HCT116 (cell line): ENCODE measurements at regions not wholly inside any gene's neighbourhood (a gene's known extent, or its start where the extent isn't known, plus 50 kb on each side); places are given as distances from the start of the nearest gene placed in this dataset.
A peak's percentile ranks its signal among the peaks of the same experiment; 100 is the strongest.

Experiments
- ATAC-seq: fragments of 200-7000 bp; cut with Tn5 transposase; 2 replicates; pipeline ENCODE4 v1.9.1; 2020; ENCODE audit warnings: mild to moderate bottlenecking, moderate library complexity
- BruUV-seq: library from RNA; stranded (reverse); fragments of 400-500 nt; replicated peaks from 2 replicates; lab custom pipeline; 2021; lab: Mats Ljungman, UMichigan
- CTCF ChIA-PET: fragments of 300-600 bp; sonication (Branson Sonifier 250); formaldehyde crosslinking; loops from one replicate; lab custom pipeline; 2021; ENCODE audit warnings: antibody characterized with exemption; lab: Charles Lee
- POLR2A ChIA-PET: fragments of 300-600, 350-600 bp; sonication (Branson Sonifier 250); formaldehyde crosslinking; loops from one replicate; lab custom pipeline; 2021; ENCODE audit warnings: antibody characterized with exemption; lab: Charles Lee
- RAD21 ChIA-PET, 2 experiments: fragments of 300-600 bp; sonication (Branson Sonifier 250); formaldehyde crosslinking; loops; one replicate each; lab custom pipeline; 2023; ENCODE audit warnings: low total read pairs in 2 of 2; ENCODE audit not compliant: uncharacterized antibody in 2 of 2, unreplicated experiment in 2 of 2, low non-redundant PET in 1 of 2; lab: Charles Lee
- DNase-seq: peaks from one replicate; pipeline ENCODE4 v3.0.0-alpha.2; 2010; ENCODE audit warnings: low read depth, low spot score
- H2AFZ ChIP-seq: fragments of 200-600 bp; shearing (Covaris generic), sonication (generic); 2 replicates; pipeline ENCODE4 v1.6.1; 2017; ENCODE audit warnings: low read depth, mixed run types, mixed read lengths, antibody characterized with exemption, low read length; ENCODE audit not compliant: poor library complexity, severe bottlenecking
- H3K27ac ChIP-seq: 2 replicates; pipeline ENCODE4 v1.5.1; 2012; ENCODE audit warnings: low read depth, low read length
- H3K27me3 ChIP-seq: fragments of 200-600 bp; sonication (generic); 2 replicates; pipeline ENCODE4 v1.6.1; 2016; ENCODE audit warnings: mixed run types, low read length, mixed read lengths; ENCODE audit not compliant: insufficient read depth
- H3K36me3 ChIP-seq, 2 experiments: fragments of 200-500 bp in 1 of 2; fragments of 200-600 bp in 1 of 2; sonication (Bioruptor generic) in 1 of 2; sonication (generic) in 1 of 2; 2 replicates each; pipeline versions ENCODE4 v1.5.1 to v1.6.1; 2014 to 2016; ENCODE audit warnings: low read length in 2 of 2, inconsistent platforms in 1 of 2, mixed read lengths in 1 of 2, mixed run types in 1 of 2; ENCODE audit not compliant: insufficient read depth in 2 of 2, control insufficient read depth in 1 of 2
- H3K4me1 ChIP-seq, 2 experiments: fragments of 200-600 bp in 1 of 2; sonication (generic) in 1 of 2; 2 replicates each; pipeline versions ENCODE4 v1.5.1 to v1.6.1; 2012 to 2017; ENCODE audit warnings: low read length in 2 of 2, inconsistent platforms in 1 of 2, mild to moderate bottlenecking in 1 of 2, mixed read lengths in 1 of 2, mixed run types in 1 of 2, moderate library complexity in 1 of 2; ENCODE audit not compliant: insufficient read depth in 2 of 2, control insufficient read depth in 1 of 2
- H3K4me2 ChIP-seq: fragments of 200-600 bp; sonication (generic); 2 replicates; pipeline ENCODE4 v1.6.1; 2017; ENCODE audit warnings: mixed run types, low read length, mixed read lengths
- H3K4me3 ChIP-seq, 2 experiments: fragments of 200-600 bp in 1 of 2; sonication (generic) in 1 of 2; replicated peaks in 1 of 2; 2 replicates each; pipeline ENCODE4 v1.5.1; 2011 to 2016; ENCODE audit warnings: low read length in 2 of 2, control low read depth in 1 of 2, low read depth in 1 of 2, mild to moderate bottlenecking in 1 of 2, mixed read lengths in 1 of 2, mixed run types in 1 of 2
- H3K79me2 ChIP-seq: fragments of 200-600 bp; sonication (generic); 2 replicates; pipeline ENCODE4 v1.6.1; 2017; ENCODE audit warnings: mild to moderate bottlenecking, mixed run types, low read length, moderate library complexity, mixed read lengths; ENCODE audit not compliant: insufficient read depth
- H3K9ac ChIP-seq: fragments of 200-600 bp; sonication (generic); 2 replicates; pipeline ENCODE4 v1.6.1; 2016; ENCODE audit warnings: low read length, mixed read lengths
- H3K9me2 ChIP-seq: fragments of 200-600 bp; sonication (generic), shearing (Covaris generic); 2 replicates; pipeline ENCODE4 v1.6.1; 2017; ENCODE audit warnings: mixed run types, mild to moderate bottlenecking, moderate library complexity; ENCODE audit not compliant: insufficient read depth
- H3K9me3 ChIP-seq, 2 experiments: fragments of 200-500 bp in 1 of 2; fragments of 200-600 bp in 1 of 2; sonication (Bioruptor generic) in 1 of 2; sonication (generic) in 1 of 2; 2 replicates each; pipeline ENCODE4 v1.6.1; 2014 to 2017; ENCODE audit warnings: low read length in 2 of 2, mixed read lengths in 2 of 2, inconsistent platforms in 1 of 2, low read depth in 1 of 2, mild to moderate bottlenecking in 1 of 2, mixed run types in 1 of 2, moderate library complexity in 1 of 2; ENCODE audit not compliant: control insufficient read depth in 1 of 2, insufficient read depth in 1 of 2
- H4K20me1 ChIP-seq: fragments of 200-600 bp; sonication (generic), shearing (Covaris generic); 2 replicates; pipeline ENCODE4 v1.6.1; 2017; ENCODE audit warnings: mixed run types, mild to moderate bottlenecking, moderate library complexity; ENCODE audit not compliant: insufficient read depth
- CBX3 ChIP-seq: IDR thresholded peaks from 2 replicates; pipeline ENCODE4 v1.6.1; 2012; ENCODE audit warnings: low read depth
- EZH2 ChIP-seq: fragments of 200-600 bp; sonication (generic); IDR thresholded peaks from 2 replicates; pipeline ENCODE4 v1.6.1; 2017; ENCODE audit warnings: antibody characterized with exemption, mixed run types
- EZH2phosphoT487 ChIP-seq: fragments of 200-600 bp; IDR thresholded peaks from 2 replicates; pipeline ENCODE4 v1.6.1; 2018; ENCODE audit warnings: antibody characterized with exemption, borderline replicate concordance
- FOSL1 ChIP-seq: IDR thresholded peaks from 2 replicates; pipeline ENCODE4 v1.6.1; 2012; ENCODE audit warnings: low read depth
- JUND ChIP-seq: IDR thresholded peaks from 2 replicates; pipeline ENCODE4 v1.6.1; 2012
- POLR2AphosphoS5 ChIP-seq: IDR thresholded peaks from 2 replicates; pipeline ENCODE4 v1.6.1; 2011; ENCODE audit warnings: mild to moderate bottlenecking, low read depth, low read length, moderate library complexity
- RAD21 ChIP-seq: IDR thresholded peaks from 2 replicates; pipeline ENCODE4 v1.6.1; 2012; ENCODE audit warnings: low read depth, mild to moderate bottlenecking
- SP1 ChIP-seq: IDR thresholded peaks from 2 replicates; pipeline ENCODE4 v1.6.1; 2012; ENCODE audit warnings: low read depth
- SRF ChIP-seq: IDR thresholded peaks from 2 replicates; pipeline ENCODE4 v1.6.1; 2012; ENCODE audit warnings: low read depth
- TCF7L2 ChIP-seq: IDR thresholded peaks from 2 replicates; pipeline ENCODE4 v1.7.0; 2011; ENCODE audit warnings: borderline replicate concordance, inconsistent platforms; ENCODE audit not compliant: insufficient read depth, insufficient read length; ENCODE audit errors: extremely low read depth
- YY1 ChIP-seq: IDR thresholded peaks from 2 replicates; pipeline ENCODE4 v1.6.1; 2011; ENCODE audit warnings: low read length, low read depth, moderate library complexity, mild to moderate bottlenecking; ENCODE audit not compliant: insufficient replicate concordance; ENCODE audit errors: extremely low read depth
- ZNF274 ChIP-seq: fragments of 200-500 bp; sonication (Bioruptor generic); IDR thresholded peaks from 2 replicates; pipeline ENCODE4 v1.6.1; 2014; ENCODE audit warnings: mild to moderate bottlenecking, low read depth, low read length, inconsistent platforms
- intact Hi-C: fragments of 100-400 bp; cut with micrococcal nuclease; formaldehyde crosslinking; loops from 2 replicates; pipeline ENCODE4 v1.10.0; 2022
- TF ChIP-seq, protein P1 (sequence below): IDR thresholded peaks from 2 replicates; pipeline ENCODE4 v1.6.1; 2011; ENCODE audit warnings: mild to moderate bottlenecking, low read length, moderate library complexity; ENCODE audit not compliant: insufficient replicate concordance; ENCODE audit errors: extremely low read depth
- TF ChIP-seq, protein P2 (sequence below): IDR thresholded peaks from 2 replicates; pipeline ENCODE4 v1.6.1; 2012
- TF ChIP-seq, protein P3 (sequence below): IDR thresholded peaks from 2 replicates; pipeline ENCODE4 v1.6.1; 2012

DNA sequence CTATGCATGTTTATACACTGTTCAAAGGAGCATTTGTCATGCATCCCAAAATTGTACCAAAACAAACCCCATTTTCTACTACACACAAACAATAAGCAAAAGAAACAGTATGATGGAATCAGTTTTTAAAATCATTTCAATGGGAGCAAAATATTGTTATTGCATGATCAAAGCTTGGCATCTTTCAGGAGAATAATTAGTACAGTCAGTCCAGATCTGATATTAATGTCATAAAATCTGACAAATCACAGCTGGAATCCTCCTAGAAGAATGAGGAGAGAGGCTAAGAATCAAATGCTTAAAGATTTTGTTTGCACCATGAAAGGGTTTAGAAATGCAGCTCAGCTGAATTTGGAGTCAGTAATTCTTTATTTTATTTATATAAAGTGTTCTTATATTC lies 229.7 kb upstream of the SEMA3E start (continued):
- TF ChIP-seq, protein P1, sequence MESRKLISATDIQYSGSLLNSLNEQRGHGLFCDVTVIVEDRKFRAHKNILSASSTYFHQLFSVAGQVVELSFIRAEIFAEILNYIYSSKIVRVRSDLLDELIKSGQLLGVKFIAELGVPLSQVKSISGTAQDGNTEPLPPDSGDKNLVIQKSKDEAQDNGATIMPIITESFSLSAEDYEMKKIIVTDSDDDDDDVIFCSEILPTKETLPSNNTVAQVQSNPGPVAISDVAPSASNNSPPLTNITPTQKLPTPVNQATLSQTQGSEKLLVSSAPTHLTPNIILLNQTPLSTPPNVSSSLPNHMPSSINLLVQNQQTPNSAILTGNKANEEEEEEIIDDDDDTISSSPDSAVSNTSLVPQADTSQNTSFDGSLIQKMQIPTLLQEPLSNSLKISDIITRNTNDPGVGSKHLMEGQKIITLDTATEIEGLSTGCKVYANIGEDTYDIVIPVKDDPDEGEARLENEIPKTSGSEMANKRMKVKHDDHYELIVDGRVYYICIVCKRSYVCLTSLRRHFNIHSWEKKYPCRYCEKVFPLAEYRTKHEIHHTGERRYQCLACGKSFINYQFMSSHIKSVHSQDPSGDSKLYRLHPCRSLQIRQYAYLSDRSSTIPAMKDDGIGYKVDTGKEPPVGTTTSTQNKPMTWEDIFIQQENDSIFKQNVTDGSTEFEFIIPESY: no peak
- TF ChIP-seq, all 23 proteins: peak for 0

DNA sequence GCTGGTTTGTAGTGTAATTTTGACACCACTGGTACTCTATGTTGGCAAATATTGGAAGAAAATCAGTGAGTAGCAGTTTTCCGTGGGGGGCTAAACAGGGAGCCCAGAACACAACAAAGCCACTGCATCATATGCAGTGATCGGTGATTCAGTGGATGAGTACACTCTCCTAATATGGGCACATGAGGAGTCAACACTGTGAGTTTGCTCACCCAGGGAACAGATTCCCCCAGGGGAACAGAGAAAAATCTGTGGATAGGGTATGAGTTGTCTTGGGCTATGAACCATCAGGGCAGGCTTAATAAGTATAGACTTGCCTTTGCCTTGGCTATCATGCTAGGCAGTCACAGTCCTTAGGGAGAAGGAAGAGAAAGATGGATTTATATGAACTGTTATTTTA lies 227.7 kb upstream of the SEMA3E start:
- DNase-seq: no peak
- Histone ChIP-seq H2AFZ (no peak overlapping the region), H3K4me2 (no peak overlapping the region), H3K4me3 (no peak overlapping the region), H3K36me3 (no peaks in the 10 kb centered on the region), H3K4me1 (no peaks in the 10 kb centered on the region), H3K27me3 (no peaks in the 10 kb centered on the region), H3K9me2 (no peaks in the 10 kb centered on the region; the same call in 1 of the 2 replicates), H3K9me3 (no peaks in the 10 kb centered on the region), H4K20me1 (no peaks in the 10 kb centered on the region), H3K79me2 (no peaks in the 10 kb centered on the region), H3K9ac (no peak overlapping the region), H3K27ac (no peak overlapping the region)
- ChIA-PET RAD21 (no interaction called here), POLR2A (no interaction called here), CTCF (no interaction called here)
- ATAC-seq: no peak
- intact Hi-C loops: no loop called here
- no TSS peak for BruUV-seq
- TF ChIP-seq SRF (peak; percentile 52), ZNF274 (no peak)

DNA sequence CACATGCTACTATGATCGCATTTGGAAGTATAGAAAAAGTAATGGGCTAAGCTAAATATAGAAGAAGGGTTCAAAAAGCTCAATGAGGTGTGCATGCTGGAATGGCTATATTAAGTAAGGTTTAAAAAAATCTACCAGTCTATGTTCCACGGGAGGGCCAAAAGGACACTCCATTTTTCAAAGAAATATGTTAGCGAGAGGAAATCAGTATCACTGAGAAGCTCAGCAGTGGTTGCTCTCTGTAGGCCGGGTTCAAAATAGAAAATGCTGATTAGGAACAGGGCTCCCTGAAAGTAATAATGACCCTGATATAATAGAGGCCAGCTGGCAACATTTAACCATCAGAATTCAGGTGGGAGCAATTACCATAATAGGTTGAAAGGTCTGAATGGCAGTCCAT lies 224.5 kb upstream of the SEMA3E start:
- no peaks in the 10 kb centered on the region for H3K79me2 ChIP-seq
- no peak overlapping the region for H3K4me3 ChIP-seq
- no peaks in the 10 kb centered on the region for H3K27me3 ChIP-seq
- H3K9ac ChIP-seq: no peak overlapping the region
- no peak overlapping the region for H3K4me2 ChIP-seq
- ChIA-PET CTCF (no interaction called here), POLR2A (no interaction called here), RAD21 (no interaction called here)
- H3K9me3 ChIP-seq: no peaks in the 10 kb centered on the region
- BruUV-seq: no TSS peak
- no peak overlapping the region for H3K27ac ChIP-seq
- TF ChIP-seq JUND (no peak), ZNF274 (no peak), TCF7L2 (no peak), SP1 (no peak), POLR2AphosphoS5 (no peak), EZH2phosphoT487 (no peak), YY1 (no peak), FOSL1 (no peak), CBX3 (no peak), RAD21 (no peak), EZH2 (no peak)
- TF ChIP-seq, protein P2, sequence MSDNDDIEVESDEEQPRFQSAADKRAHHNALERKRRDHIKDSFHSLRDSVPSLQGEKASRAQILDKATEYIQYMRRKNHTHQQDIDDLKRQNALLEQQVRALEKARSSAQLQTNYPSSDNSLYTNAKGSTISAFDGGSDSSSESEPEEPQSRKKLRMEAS: no peak
- TF ChIP-seq, protein P1: no peak
- TF ChIP-seq, protein P3, sequence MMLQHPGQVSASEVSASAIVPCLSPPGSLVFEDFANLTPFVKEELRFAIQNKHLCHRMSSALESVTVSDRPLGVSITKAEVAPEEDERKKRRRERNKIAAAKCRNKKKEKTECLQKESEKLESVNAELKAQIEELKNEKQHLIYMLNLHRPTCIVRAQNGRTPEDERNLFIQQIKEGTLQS: no peak
- H3K9me2 ChIP-seq: no peaks in the 10 kb centered on the region; the same call in 1 of the 2 replicates
- no peak for DNase-seq
- H3K36me3 ChIP-seq: no peaks in the 10 kb centered on the region
- no peaks in the 10 kb centered on the region for H3K4me1 ChIP-seq
- H4K20me1 ChIP-seq: no peaks in the 10 kb centered on the region
- intact Hi-C loops: no loop called here
- no peak overlapping the region for H2AFZ ChIP-seq
- no peak for ATAC-seq
